GM12891 (cell line): ENCODE measurements at regions not wholly inside any gene's neighbourhood (a gene's known extent, or its start where the extent isn't known, plus 50 kb on each side); places are given as distances from the start of the nearest gene placed in this dataset.

Experiments used
- POLR2A ChIP-seq: IDR thresholded peaks from 2 replicates; pipeline ENCODE4 v1.6.1; 2011; ENCODE audit warnings: low read depth, low read length, control low read depth
- POLR2AphosphoS5 ChIP-seq: IDR thresholded peaks from 2 replicates; pipeline ENCODE4 v1.6.1; 2011; ENCODE audit warnings: low read depth, low read length, control low read depth

GRCh38 chr17:72182371-72182873 is 61.6 kb downstream of the SOX9 start:
- TF ChIP-seq POLR2A, result no peak
- no peak for TF ChIP-seq POLR2AphosphoS5
